ENCODE measurements at regions not wholly inside any gene's neighbourhood (a gene's known extent, or its start where the extent isn't known, plus 50 kb on each side); places are given as distances from the start of the nearest gene placed in this dataset.

DNA sequence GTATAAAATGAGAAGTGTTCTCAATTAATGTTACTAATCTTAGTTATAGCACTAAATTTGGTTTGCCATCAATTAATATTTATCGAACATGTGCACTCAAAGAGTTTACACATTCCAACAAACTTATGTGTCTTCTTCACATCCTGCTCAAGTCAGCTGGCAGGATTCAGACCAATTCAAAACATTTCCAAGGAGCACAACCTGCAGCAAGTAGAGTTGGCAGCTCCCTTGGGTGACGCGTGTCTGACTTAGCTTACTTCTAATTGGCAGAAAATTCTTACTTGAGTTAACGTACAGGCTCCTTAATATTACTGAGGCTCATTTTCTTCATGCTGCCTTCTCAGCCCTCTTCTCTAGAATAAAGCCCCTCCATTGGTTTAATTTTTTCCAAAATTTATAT is 110.4 kb upstream of the PFN2 start:
- DNase-seq: no peak

DNA sequence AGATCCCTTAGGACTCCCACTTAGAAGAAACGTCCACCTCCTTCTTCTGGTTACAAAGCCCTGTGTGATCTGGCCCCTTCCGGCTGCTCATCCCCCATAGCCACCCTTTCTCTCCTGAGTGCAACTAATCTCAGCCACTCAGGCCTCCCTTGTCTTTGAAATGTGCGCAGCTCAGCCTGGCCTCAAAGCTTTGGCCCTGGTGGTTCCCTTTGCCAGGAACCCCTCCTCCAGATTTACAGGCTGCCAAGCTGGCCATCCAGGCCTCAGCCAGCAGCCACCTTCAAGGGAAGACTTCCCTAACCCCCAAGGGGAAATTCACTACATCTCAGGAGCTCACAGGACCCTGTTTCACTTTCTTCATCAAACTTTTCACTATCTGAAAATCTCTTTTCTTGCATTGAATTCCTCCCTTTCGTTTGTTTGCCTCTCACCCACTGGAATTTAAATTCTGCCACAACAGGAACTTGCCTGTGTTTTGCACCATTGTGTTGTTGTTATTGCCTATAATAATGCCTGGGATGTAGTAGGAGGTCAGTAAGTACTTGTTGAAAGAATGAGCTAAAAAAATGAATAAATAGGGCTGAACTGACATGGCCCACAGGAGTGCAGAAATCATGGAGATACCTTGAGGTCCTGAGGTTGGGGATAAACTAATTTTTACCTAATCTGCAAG is 109.5 kb upstream of the PFN2 start:
- no peak for DNase-seq

DNA sequence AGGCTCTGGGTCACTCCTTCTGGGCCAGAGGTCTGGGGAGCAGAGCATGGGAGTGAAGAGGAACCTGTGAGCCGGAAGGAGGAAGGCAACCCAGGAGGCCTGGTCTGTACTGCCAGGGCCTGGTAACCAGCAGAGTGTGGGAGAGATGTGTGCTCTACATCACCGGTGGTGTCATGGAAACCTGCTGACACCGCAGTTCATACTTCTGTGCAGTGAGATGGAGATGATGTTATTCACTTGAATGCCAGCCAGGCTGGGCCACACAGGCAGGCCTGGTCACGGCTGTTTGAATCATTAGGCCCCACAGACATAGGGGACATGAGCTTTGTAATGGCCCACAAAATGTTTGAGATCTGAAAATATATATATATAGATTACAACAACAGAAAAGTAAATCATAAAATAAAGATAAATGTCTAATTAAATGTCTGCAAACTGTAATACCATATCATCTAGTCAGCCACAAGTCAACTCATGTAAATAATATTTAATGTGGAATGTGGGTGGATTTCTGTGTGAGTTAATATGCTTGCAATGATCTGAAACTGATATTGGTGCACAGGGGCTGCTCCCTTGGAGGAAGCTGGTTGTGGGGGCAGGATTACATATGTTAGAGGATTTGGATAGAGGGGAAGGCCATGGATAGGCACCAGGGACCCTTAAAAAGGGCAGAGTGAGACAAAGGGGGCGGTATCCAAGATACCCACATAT is 108.5 kb upstream of the PFN2 start:
- DNase-seq: no peak

DNA sequence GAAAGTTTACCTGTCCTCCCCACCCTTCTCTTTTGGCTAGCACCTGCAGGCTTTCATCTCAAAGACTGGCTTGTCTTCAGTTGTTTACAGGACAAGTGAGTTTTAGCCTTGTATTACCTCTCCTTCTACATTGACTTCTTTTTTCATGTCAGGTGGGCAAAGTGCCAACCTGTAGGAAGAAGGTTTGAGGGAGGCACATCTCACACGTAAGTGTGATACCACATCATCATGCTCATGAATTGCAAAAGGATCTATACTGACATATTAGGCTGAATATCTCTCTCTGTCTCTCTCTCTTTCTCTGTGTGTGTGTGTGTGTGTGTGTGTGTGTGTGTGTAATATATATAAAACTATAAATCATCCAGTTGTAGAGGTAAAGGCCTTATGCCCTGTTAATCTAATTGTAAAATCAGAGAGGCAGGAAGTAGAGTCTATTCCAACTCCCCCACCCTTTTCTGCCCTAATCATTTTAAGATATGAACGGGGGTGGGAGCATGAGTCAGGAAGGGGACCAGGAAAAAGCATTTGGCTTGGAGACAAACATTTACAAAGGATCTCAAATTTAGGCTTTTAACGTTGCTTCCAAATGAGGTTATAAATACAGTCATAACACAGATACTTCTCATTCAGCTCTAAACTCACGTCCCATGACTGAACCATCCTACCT is 107.0 kb upstream of the PFN2 start:
- no peak for DNase-seq

DNA sequence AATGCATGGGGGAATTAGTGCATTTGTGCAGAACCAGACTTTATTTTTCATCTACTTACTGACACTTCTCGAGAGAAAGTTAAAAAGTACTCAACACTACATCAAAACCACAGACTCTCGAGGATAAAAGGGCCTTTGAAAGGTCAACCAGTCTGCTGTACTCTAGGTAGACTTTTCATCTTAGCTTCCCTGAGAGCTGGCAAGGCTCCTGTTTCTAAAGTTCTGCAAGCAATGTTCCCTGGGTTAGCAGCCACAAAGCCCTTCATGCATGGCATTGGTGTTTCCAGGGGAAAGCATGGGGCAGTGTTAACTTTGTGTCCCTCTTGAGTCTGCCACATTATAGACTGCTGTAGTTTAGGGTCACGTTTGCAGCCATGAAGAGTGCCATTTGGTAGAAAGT is 106.4 kb upstream of the PFN2 start:
- no peak for DNase-seq

DNA sequence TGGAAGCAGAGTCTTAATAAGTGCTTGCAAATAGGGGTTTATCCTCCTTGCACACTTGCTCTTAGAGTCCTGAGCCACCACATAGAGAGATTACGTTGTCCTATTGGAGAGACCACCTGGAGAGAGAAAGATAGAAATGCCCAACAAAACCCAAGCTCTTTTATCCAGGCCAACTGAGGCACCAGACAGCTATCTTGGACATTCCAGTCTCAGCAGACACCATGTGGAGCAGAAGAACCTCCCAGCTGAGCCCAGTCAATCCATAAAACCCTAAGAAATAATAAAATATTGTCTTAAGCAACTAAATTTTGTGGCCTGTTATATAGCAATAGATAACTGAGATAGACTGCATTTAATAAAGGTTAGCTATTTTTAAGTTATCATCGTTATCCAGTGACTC is 105.7 kb upstream of the PFN2 start:
- no peak for DNase-seq

DNA sequence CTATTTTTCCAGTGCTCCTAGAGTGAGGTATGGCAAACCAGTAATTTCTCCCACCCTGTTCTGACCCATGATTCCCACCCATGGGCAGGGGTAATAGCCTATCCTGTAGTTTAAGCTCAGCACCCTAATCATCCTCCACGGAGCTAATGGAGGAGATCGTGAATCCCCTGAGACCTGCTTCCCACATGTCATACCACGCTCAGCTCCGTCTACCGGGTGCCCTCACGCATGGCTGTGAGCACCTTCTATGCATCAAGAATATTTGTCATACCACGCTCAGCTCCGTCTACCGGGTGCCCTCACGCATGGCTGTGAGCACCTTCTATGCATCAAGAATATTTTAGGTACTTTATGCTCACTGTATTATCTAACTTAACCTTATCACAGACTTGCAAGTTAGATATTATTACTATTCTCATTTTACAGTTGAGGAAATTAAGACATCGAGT is 104.7 kb upstream of the PFN2 start:
- DNase-seq: no peak

DNA sequence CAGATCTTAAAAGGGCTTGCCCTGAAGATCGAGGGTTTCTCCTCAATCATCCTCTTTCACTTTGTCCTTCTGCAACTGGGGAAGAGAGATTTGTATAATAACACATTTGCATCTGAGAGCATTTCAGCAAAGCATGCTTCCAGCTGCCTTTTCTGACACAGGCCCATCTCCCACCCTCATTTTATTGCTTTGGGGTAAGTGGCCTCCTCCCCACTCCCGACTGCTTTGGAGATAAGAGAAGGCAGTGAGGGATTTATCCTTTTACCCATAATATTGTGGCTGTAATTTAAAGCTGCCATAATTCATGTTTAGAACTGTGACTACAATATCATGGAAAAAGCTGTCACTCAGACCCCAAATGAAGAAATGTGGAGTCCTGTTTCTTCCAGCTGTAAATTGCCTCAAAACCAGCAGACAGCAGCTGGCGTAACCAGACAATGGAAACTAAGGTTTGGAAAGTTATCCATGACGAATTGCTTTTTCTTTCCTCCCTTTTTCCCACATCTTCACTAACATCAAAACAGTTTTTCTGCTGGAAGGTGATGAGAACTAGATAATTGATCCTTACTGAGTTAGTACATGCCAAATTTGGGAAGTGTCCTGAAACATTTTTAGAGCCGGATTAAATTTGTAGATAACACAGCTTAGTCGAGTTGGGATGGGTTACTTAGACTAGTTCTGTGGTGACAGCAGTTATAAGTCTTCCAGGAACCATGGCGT is 104.2 kb upstream of the PFN2 start:
- no peak for DNase-seq

DNA sequence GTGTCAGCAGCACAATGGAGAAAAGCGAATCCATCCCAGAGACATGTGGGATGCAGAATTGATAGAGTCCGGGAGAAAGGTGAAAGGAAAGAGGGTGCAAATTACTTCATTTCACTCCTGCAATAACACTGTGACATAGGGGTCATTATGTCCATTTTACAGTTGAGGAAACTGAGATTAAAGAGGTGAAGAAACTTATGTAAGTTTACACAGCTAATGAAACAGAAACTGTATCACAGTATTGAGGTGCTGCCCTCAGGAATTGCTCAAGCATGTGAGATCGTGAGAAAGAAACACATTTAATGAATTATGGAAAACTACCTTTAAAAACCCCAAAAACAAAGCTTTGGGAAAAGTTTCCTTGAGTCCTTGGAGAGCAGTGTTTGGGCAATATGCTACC is 103.6 kb upstream of the PFN2 start:
- no peak for DNase-seq

DNA sequence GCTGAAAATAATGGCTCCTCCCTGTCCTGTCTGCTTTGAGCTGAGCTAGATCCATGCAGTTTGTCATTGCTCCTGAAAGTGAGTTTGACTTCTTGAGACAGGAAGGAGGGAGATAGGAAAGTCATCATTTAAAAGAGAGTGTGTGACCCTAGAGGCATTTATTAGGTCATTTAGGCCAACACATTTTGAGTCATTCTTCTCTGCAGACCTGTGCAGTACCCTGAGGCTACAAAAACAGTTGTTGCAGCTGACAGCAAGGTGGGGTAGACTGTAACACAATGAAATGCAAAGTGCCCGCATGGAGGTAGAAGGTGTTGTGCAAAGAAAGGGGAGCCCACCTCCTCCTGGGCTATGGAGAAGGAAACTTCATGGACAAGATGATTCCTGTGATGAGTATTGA is 102.8 kb upstream of the PFN2 start:
- no peak for DNase-seq

DNA sequence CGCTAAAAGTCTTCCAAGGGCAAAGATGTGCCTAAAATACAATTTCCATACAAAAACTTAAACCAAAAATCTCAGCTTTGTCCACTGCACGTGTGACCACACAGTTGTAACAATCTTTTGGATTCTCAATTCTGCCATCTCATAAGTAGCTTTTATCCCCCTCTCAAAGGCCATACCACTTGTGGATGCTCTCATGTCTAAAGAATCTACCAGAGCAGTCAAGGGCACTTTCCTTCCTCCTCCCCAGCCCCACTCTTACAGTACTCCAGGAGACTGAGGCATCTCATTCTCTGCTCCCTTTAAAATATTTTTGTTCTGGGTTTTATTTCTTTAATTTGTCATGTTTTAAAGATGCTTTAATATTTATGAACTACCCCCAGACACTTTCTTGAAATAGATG is 102.3 kb upstream of the PFN2 start:
- DNase-seq: no peak

DNA sequence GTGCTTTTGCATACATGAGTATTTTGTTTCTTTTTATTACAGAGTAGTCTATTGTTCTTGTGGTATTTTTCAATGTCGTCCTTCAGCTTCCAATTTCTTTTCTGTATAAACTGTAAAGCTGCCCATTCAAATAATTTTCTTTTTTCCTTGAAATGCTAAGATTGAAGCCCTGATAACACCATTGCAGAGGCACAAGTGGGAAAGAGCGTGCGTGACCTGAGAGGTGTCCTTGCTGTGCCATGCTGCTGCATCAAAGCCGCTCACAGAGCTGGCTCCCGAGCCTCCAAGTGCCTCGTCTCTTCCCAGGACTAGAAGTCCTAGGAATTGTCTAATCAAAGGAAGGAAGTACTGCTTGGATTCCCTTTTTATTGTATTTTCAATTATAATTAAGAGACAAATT is 101.9 kb upstream of the PFN2 start:
- DNase-seq: no peak

DNA sequence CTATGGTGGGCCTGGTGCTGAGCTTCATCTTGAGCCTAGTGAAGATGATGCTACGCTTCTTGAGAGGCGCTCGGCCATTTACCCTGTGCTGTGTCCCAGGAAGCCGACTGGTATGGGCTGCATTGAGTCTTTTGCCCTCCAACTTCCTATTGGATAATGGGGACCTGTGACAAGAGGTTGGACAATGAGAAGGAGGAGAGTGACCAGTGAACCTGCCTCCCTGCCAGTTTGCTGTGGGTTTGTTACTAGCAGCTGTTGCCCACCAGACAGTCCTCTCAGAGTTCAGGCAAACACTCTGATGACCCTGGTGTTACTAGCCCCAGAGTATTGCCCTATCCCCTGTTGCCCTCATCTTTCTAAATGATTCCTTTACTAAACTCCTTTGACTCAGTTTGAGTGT is 99.6 kb upstream of the PFN2 start:
- no peak for DNase-seq

DNA sequence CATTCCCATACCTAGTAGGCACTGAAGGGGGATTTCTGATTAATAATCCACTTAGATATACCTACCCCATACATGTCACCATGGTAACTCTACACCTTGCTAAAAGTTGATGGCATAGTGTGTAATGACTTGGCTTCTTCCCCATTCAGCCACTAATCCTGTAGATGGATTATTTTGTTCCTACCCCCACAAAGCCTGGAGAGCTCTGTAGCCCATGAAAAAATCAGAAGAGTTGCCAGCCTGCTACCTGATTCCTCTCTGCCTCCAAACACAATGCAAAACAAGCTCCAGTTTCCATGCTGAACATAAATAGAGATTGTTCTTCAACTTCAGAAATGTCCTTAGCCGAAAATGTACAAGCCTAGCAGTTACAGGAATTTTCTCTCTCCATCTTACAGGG is 98.9 kb upstream of the PFN2 start:
- DNase-seq: no peak

DNA sequence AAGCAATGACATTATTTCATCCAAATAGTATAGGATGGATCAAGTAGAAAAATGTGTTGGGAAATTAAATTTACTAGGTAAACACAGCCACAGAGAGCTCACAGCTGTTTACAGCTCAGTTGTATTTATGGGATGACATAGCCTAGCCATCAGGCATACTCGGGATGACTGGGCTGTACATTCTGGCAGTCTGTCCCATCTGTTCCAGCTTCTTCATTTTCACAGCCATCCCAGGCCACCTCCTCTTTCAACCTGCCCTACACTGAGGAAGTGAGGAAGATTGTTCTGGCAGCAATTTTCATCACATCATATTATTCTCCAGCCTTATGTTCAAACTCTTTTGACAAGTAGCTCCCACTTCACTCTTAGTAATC is 98.4 kb upstream of the PFN2 start:
- DNase-seq: no peak

DNA sequence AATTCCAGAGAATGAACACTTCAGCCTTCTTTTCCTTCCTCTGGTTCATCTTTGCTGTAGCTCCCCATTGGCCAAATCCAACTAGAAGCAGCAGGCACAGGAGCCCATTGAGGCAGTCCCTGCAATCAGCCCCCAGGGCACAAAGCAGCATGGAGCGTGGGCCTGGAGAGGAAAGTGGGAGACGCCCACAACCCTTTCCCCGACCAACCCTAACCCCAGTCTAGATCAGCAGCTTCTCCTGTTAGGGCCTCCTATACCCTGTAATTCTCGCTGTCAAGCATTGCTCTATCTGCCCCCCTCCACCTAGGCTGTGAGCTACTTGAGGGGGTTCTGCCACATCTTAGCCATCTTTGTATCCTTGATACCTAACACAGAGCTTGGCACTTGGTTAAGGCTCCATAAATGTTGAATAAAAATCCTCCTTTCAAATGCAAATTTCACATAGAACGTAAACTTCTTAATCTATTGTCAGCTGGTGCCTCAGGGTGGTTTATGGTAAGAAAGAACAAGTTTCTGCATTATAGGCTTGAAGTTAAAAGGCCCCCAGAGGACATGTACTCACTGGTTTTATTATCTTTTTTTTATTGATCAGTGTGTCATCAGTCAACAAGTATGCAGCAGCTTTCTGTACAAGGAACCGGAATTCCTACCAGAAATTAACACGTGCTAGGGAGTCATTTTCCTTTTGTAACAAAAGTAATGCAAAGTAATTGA is 97.9 kb upstream of the PFN2 start:
- DNase-seq: no peak

DNA sequence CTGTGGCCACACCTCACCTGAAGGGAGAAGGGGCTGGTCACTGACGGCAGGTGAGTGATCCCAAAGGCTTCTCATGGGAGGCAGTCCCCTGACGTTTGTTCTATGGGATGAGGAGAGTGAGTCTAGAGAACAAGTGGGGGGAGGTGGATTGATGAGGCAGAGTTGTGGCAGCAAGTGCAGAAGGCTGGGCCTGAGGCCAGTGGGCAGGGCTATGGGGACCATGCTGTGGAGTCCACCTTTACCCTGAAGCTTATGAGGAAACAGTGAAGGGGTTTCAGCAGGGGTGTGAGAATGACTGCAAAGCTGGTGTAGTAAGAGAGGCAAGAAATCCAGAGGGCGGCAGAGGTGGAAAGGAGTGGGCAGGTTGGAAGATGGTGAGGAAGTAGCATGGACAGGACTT is 96.9 kb upstream of the PFN2 start:
- DNase-seq: no peak

DNA sequence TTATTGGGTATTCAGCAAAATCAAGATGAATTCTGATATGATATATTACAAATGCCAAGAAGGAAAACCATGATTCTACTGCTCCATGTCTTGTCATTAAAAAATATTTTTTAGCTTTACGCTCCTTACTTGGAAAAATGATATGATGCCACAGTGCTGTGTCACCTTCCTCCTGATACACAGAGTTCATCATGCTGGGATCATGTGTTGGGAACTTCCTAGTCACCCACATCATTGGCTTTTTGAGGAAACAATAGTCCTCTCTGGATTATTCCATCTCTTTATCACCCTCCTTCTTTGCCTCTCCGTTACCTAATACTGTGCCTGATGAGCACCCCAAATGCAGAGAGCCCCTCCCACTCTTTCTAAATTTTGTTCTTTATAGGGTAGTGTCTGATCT is 94.3 kb upstream of the PFN2 start:
- no peak for DNase-seq

DNA sequence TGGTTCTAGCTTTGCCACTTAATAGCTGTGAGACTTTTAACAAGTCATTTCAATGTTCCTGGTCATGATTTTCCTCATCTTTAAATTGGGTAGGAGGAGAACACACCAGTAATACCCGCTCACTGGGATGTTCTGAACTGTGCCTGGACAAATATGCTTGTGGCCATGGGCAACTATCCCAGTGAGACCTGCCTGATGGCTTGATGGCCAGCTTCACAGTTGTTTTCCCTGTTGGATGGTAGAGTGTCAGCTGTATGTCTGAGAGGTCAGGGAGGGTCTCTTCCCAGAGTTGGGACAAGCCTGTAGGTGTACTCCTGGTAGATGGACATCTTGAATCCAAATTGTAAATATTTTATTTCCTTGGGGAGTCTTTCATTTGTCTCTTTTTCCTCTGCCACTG is 92.5 kb upstream of the PFN2 start:
- no peak for DNase-seq

DNA sequence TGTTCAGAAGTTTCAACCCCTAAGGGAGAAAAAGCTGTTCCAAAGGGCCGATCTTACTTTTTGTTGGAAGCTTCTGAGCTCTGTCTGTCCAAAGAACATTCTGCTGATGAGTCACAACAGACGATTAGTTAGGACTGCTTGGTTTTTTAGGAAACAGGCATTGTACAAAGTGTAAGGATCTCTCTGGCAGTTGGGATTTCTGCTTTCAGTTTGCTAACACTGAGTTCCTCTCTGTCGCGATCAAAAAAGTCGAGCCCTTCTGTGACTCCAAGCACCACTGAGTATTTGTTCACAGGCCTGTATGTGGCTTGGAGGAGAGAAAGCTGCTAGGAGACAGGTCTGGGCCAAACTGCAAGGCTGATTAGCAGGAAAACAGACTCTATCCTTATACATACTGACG is 91.8 kb upstream of the PFN2 start:
- DNase-seq: no peak

DNA sequence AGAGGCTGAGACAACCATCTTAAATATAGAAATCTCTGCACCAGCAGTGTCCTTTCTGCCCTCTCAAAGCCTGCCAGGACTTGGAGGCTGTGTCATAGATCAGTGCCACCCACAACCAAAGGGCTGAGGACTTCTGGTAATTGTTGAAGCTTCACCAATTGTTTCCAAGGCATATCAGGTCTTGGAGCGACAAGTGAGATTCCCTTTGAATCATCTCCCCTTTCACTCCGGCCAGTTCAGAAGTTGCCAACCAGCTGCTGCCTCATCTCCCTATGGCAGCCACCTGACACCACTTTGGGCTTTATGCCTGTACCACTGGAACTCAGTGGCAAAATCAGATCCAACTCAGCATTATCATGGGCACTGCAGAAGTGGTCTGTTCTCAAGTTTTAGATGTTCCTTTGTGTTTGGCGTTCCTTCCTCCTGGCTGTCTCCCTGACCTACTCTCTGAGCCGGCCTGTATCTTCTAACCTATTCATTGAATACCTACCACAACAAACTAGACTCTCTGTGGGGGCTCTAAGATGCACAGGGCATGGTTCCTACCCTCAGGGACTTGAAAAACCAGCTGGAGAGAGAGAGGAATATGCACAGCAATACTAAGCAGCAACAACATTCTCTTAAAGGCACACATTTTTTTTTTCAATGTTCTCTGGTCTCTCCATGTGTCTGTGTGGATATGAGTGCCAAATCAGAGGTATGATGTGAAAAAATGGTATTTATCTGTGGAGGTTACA is 90.8 kb upstream of the PFN2 start:
- DNase-seq: no peak

DNA sequence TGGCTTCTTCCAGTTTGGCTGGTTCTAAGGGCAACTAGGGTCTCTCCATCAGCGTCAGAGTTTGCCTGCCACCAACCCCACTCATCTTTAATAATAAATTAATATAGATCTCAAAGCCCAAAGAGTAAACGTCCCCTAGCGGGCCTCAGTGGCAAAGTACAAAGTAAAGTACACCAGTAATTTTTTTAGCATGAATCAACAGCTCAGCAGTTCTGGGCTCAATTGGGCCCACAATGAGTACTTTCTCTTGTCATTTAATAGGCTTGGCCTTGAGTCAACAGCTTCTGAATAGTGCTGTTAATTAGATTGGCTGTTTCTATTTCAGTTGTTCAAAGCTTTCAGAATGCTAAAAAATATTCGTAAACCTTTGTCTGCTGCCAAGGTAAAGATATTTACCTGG is 89.0 kb upstream of the PFN2 start:
- DNase-seq: no peak

DNA sequence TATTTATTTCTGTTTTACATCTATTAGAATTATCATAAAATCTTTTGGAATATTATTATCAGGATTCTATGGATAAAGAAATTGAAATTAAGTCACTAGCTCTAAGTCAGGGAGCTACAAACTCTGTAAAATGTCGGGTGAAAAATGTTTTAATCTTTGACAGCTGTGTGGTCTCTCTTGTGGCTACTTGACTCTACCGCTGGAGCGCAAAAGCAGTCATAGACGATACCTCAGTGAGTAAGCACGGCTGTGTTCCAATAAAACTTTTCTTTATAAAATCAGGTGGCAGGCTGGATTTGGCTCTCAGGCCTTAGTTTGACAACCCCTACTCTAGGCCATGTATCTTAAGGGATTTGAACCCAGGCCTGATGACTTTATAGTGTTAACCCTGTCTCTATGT is 88.5 kb upstream of the PFN2 start:
- DNase-seq: no peak
